ENCODE measurements at regions not wholly inside any gene's neighbourhood (a gene's known extent, or its start where the extent isn't known, plus 50 kb on each side); places are given as distances from the start of the nearest gene placed in this dataset.

- H3K27me3 ChIP-seq (ENCODE audit: control insufficient read depth in 2 of 2, insufficient read depth in 2 of 2, low read length in 2 of 2): no peaks in the 10 kb centered on the region
- TF ChIP-seq MAX (IDR thresholded peaks at IDR 0.05; ENCODE audit: insufficient read depth, insufficient read length) (no peak), POLR2A (IDR thresholded peaks at IDR 0.05; ENCODE audit: low read depth, low read length) (no peak), MYC (IDR thresholded peaks at IDR 0.05; ENCODE audit: low read depth, low read length) (no peak), EZH2 (IDR thresholded peaks at IDR 0.05; ENCODE audit: borderline replicate concordance, low read depth, low read length, severe bottlenecking) (no peak), FOS (IDR thresholded peaks at IDR 0.05; ENCODE audit: borderline replicate concordance, insufficient read depth, low read length) (no peak), JUN (IDR thresholded peaks at IDR 0.05; ENCODE audit: borderline replicate concordance, insufficient read depth, insufficient read length, low read depth) (no peak), CTCF (IDR thresholded peaks at IDR 0.05; ENCODE audit: extremely low read depth in 1 of 2, insufficient read depth in 1 of 2, low read depth in 1 of 2, low read length in 2 of 2) (no peak), POLR2AphosphoS5 (IDR thresholded peaks at IDR 0.05; ENCODE audit: insufficient read depth, low read depth, low read length) (no peak), GATA2 (IDR thresholded peaks at IDR 0.05; ENCODE audit: insufficient read depth, insufficient read length, low read depth, low read length) (no peak)
- intact Hi-C loops (cut with micrococcal nuclease): no loop called here
Measured at GRCh38 chr5:2544003-2544402, 207.5 kb downstream of the IRX2 start.

More at GRCh38 chr5:2544003-2544402, 207.5 kb downstream of the IRX2 start:
- Histone ChIP-seq H2AFZ (ENCODE audit: low read depth, low read length) (no peak overlapping the region), H3K36me3 (ENCODE audit: control insufficient read depth in 2 of 2, extremely low read depth in 1 of 2, insufficient read depth in 2 of 2, low read length in 2 of 2) (no peaks in the 10 kb centered on the region), H3K27ac (ENCODE audit: insufficient read depth, low read depth, low read length) (no peak overlapping the region), H3K4me2 (ENCODE audit: insufficient read depth, low read length) (no peak overlapping the region), H3K4me1 (ENCODE audit: control insufficient read depth, extremely low read depth, insufficient read depth, low read length) (no peaks in the 10 kb centered on the region), H4K20me1 (replicated peaks; ENCODE audit: control insufficient read depth, extremely low read depth, insufficient read depth, low read length) (no peaks in the 10 kb centered on the region), H3K4me3 (replicated peaks in 1 of 3; ENCODE audit: insufficient read depth in 1 of 3, low read depth in 1 of 3, low read length in 3 of 3) (no peak overlapping the region), H3K9me3 (replicated peaks; ENCODE audit: control insufficient read depth, insufficient read depth, low read length) (no peaks in the 10 kb centered on the region), H3K79me2 (ENCODE audit: control insufficient read depth, insufficient read depth, low read length) (no peaks in the 10 kb centered on the region), H3K9me1 (replicated peaks; ENCODE audit: control insufficient read depth, extremely low read depth, insufficient read depth, low read length) (no peaks in the 10 kb centered on the region), H3K9ac (replicated peaks; ENCODE audit: extremely low read depth, insufficient read depth, low read length) (no peak overlapping the region)
- BruUV-seq (replicated peaks): no TSS peak
- CTCF ChIA-PET: no interaction called here
- FAIRE-seq (no peak), DNase-seq (ENCODE audit: low read depth, low spot score) (no peak)
- POLR2A ChIA-PET: no interaction called here
- dilution Hi-C loops (cut with MboI; ENCODE audit: extremely low pct_ligation_motif_present, low sequenced_read_pairs): no loop called here

All from endothelial cell of umbilical vein (primary cell).